ENCODE measurements at regions not wholly inside any gene's neighbourhood (a gene's known extent, or its start where the extent isn't known, plus 50 kb on each side); places are given as distances from the start of the nearest gene placed in this dataset.
"Not testable (repeated sequence)": the region's sequence is repeated elsewhere in the genome, so short reads cannot be mapped to it uniquely, and the experiment has no call there.

DNA sequence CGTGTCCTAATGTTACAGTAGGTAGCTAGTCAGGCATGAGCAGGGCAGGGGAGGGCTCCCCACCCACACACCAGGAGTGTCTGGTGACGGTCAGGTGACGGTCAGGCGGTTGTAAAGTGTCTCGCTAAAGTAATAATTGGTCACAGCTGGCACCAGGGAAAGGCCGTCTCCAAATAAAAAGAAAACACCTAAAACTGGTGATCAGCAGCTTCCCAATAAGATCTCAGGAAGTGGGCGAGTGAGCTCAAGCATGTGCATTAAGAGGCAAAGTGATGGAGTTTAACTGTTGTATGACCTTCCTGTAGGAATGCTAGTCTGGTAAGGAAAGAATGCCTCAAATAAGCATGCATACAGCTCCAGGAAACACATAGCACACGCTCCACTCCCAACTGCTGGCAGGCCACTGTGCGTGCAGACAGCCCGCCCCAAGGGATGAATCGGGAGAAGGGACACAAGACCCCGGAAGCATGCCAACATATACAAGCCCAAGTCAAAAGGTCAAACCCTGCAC lies 177.1 kb downstream of the RNF144A start:
- DNase-seq, result no peak

GRCh38 chr2:7096726-7097352 lies 179.6 kb downstream of the RNF144A start:
- DNase-seq, result no peak

GRCh38 chr2:7097353-7097895 lies 180.2 kb downstream of the RNF144A start:
- peak; percentile 73 for DNase-seq

DNA sequence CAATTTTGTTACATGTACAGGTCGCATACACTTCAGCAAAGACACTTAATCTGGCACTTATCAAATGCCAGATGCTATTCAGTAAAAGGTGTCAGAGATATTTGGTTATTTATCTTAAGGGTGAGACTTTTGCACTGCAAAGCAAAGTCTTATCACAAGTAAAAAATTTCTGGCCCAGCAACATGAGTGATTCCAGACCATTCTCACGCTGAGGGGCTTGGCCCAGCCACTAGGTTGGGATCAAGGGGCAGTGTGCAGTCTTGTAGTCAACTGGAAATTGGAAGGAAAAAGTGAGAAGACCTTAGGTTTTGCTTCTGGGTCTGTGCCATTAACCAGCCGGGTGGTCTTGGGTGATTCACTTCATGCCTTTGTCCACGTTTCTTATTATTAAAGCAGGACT lies 181.6 kb downstream of the RNF144A start:
- DNase-seq, result no peak

- DNase-seq, result not testable (repeated sequence)
Observed at GRCh38 chr2:7099687-7100086, 182.5 kb downstream of the RNF144A start.

DNA sequence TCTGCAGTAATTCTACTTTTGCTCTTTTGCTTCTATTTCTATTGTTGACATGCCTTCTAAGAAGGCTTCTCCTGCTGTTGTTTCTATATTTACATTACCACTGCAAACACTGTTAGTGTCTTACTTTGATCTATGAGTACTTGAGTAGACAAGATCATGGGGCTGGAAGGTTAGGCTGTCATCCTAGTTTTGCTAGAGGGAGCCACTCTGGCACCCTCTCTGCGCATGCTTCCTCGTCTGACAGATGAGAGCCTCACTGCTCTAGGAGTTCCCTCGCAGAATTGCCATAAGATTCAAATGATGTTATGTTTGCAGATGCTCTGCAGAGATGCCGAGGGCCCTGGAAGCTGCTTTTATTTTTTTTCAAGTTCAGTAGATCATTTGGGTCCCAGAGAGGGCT lies 185.6 kb downstream of the RNF144A start:
- DNase-seq, result no peak

DNA sequence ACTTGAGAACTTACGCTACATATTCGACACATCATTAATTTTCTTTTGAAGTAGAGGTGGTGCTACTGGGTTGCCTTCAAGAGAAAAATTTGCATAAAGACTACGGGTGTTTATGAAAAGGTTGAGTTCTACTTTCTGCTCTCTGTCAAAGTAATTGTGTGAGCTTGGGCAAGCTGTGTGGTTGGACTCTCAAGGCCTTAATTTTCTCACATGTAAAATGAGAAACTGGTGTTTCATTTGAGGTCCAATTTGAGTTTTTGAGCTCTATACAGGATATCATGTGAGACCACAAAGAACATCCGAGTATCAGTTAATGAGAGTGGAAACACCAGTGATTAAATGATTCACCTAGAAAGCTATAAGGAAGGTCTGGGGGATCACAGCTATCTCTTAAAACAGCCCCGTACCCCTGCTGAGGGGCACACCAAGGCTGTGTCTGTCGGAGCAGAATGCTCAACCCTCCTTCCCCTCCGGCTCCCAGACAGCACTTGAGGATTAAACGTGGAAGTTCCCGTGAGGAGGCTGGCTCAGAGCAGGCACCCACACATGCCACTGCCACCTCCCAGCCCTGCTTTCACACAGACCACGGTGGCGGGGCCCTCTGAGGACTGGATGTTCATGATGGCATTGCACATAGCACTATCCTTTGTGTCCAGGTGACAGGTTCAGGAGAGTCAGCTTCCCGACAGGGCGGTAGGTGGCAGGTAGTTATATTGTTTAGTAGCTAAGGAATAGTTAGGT lies 191.8 kb downstream of the RNF144A start:
- no peak for DNase-seq

GRCh38 chr2:7109533-7109885 lies 192.3 kb downstream of the RNF144A start:
- DNase-seq, result no peak

DNA sequence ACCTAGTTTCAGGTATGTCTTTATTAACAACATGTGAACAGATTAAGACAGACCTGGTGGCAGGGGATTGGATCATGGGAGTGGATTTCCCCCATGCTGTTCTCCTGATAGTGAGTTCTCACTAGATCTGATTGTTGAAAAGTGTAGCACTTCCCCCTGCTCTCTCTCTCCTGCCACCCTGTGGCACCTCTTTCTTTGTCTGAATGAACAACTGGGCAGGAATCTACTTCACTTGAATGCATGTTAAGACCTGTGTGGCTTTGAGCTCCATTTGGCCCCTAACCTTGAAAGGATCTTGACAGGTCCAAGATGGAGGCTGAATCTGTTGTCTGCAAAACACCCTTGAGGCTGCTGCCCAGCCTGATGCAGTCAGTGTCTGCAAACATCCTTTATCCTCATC lies 194.4 kb downstream of the RNF144A start:
- no peak for DNase-seq

DNA sequence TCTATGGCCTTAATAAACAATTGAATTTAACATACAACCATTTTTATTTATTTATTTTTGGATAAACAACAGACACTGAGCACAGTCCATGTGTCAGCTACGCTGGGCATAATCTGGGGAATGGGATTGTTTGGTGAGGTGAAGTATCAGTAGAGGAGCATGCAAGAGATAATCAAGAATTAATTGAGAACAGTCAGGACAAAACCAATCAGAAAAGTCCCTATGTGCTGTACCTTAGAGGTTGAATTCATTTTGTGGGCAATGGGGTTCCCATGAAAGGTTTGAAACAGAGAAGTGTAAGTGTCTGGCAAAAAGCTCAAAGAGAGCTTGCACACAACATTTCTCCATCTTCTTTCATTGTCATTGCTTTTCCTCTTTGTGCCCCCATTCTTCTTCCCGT lies 198.2 kb downstream of the RNF144A start:
- no peak for DNase-seq

DNA sequence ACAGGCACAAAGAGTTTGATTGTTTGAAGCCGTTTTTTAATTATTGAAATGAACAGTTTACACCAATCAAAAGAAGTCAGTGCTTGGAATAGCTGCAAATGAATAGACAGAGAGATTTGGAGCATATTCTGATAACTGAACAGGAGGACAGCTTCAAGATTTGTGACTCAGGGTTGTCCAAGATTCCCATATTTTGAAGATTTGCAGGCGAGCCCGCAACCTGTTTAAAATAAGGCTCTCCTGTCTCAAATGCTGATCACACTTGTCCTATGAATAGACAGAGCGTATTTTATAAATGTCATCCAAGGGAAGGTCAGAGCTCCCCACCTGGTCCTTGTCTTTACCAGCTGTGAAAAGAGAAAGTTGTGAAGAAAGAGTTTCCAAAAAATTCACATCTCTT lies 198.7 kb downstream of the RNF144A start:
- DNase-seq, result no peak

- DNase-seq, result no peak
Observed at GRCh38 chr2:7116511-7116910, 199.3 kb downstream of the RNF144A start.

DNA sequence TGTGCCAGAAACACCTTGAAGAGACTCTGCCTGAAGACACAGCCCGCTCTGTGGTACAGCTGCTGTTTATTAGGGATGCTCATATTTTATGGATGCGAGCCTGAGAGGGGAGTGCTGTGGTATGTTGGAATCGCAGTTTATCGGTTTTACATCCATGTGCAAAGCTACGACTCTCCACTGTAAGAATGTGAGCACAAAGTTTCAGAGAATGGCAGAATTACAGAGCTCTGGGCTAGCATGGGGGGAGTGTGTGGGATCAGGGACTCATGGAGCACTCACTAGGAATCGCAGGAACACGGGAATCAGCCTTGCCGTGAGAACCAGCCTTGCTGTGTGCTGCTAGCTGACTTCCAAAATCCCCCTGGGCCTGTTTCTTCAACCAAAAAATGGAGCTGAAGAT lies 199.9 kb downstream of the RNF144A start:
- DNase-seq, result no peak

GRCh38 chr2:7118606-7119131 lies 201.5 kb downstream of the RNF144A start:
- DNase-seq, result no peak

GRCh38 chr2:7119132-7119835 lies 202.1 kb downstream of the RNF144A start:
- DNase-seq, result peak; percentile 23

GRCh38 chr2:7121851-7122250 lies 204.6 kb downstream of the RNF144A start:
- no peak for DNase-seq

- DNase-seq, result no peak
Observed at GRCh38 chr2:7127156-7127555, 209.9 kb downstream of the RNF144A start.

DNA sequence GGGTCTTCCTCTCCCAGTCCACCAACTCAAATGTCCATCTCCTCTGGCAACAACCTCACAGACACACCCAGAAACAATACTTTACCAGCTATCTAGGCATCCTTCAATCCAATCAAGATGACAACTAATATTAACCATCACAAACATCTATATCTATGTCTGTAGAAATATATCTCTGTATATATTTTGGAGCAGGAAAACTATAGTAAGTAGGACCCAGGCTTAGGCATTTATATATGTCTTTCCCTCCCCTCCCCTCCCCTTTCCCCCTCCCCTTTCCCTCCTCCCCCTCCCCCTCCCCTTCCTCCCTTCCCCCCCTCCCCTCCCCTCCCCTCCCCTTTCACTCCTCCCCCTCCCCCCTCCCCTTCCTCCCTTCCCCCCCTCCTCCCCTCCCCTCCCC lies 210.5 kb downstream of the RNF144A start:
- DNase-seq, result no peak

DNA sequence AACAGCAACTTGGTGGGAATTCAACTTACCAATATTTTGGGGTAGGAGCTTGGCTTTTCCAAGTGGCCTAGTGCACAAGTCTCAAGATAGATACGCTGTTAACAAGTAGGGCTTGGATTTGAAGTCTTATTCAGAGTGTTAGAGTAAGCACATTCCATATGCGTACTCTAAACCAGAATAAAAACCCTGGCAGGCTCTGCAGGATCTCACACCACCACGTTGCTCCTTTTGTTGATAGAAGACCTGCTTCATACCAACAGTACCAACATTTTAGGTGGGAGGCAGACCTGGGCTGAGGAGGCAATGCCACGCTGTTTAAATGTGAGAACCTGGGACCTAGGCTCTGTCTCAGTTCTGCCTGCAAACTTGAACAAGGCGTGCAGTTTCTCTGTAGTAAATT lies 214.0 kb downstream of the RNF144A start:
- no peak for DNase-seq

DNA sequence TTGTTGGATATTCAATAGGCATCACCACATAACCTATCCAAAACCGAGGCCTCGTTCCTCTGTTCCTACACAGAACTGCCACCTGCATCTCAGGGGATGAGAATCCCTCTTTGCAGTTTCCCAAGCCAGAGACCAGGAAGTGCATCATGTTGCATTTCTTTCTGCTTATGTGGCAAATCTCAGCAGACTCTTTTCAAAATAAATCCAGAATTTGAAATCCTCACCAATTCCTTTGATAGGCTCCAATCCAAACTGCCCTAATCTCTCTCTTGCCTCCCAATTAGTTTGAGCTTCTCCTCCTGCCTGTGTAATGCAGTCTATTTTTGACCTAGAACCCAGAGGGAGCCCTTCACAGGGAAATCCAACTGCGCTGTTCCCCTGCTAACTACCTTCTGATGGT lies 215.5 kb downstream of the RNF144A start:
- DNase-seq, result no peak

- no peak for DNase-seq
Observed at GRCh38 chr2:7133521-7133920, 216.3 kb downstream of the RNF144A start.

GRCh38 chr2:7140306-7140705 lies 223.1 kb downstream of the RNF144A start:
- DNase-seq, result no peak

DNA sequence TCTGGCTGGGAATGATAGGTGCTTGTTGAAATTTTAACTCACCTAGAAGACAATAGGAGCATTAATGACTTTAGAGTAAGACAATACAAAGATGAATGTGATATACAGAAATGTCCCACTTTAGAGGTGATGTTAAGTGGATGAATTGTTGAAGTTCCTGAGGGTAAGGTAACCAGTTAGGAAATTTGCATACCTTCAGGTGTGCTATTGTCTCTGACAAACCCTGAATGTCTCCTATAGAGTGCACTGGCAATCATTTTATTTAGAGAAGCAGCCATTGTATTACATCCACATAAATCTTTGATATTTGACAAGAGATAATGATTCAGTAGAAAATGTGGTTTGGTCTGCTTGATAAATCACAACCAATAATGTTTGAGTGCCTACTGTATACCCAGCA lies 228.5 kb downstream of the RNF144A start:
- DNase-seq, result no peak

DNA sequence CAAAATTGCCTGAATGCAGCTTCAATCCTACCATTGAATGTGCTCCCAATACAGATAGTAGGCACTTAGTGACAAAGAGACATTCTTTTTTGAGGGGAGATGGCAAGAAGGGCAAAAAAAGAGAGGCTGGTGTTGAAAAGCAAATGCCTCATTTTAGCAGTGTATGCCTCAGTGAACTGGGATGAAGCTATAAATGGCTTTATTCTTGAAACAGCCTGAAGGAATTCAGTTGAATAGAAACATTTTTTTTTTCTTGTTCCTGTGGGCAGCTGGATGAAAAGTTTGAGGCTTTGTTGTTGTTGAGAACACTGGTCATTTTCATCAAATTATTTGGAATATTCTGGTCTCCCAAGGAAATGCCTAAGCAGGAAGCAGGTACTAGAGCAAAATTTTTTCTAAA lies 228.9 kb downstream of the RNF144A start:
- DNase-seq, result no peak
